Activated CD8-positive, alpha-beta T cell treated with anti-CD3 and anti-CD28 coated beads for 36 hours (primary cell): ENCODE measurements at regions not wholly inside any gene's neighbourhood (a gene's known extent, or its start where the extent isn't known, plus 50 kb on each side); places are given as distances from the start of the nearest gene placed in this dataset.

Source experiments
- ATAC-seq: fragments of 200-7000 bp; cut with Tn5 transposase; one replicate; pipeline ENCODE4 v1.10.0; 2021; ENCODE audit warnings: mild to moderate bottlenecking, moderate library complexity
- CTCF ChIA-PET: fragments of 350-600 bp; sonication (Branson Sonifier 250); formaldehyde crosslinking; loops from one replicate; lab custom pipeline; 2021; ENCODE audit warnings: antibody characterized with exemption; lab: Charles Lee
- POLR2A ChIA-PET: fragments of 350-600 bp; sonication (Branson Sonifier 250); formaldehyde crosslinking; loops from one replicate; lab custom pipeline; 2021; ENCODE audit warnings: antibody characterized with exemption; lab: Charles Lee
- DNase-seq: peaks from one replicate; pipeline ENCODE4 v3.0.0-alpha.2; 2020
- H3K27ac Mint-ChIP-seq: one replicate; pipeline ENCODE4 v1.8.0; 2021; ENCODE audit warnings: mild to moderate bottlenecking, mixed read lengths
- H3K27me3 Mint-ChIP-seq: one replicate; pipeline ENCODE4 v1.8.0; 2021; ENCODE audit warnings: mixed read lengths
- H3K36me3 Mint-ChIP-seq: one replicate; pipeline ENCODE4 v1.8.0; 2021; ENCODE audit warnings: low read depth, mixed read lengths
- H3K4me1 Mint-ChIP-seq: one replicate; pipeline ENCODE4 v1.8.0; 2021; ENCODE audit warnings: low read depth, mixed read lengths
- H3K4me3 Mint-ChIP-seq: one replicate; pipeline ENCODE4 v1.8.0; 2021; ENCODE audit warnings: mild to moderate bottlenecking, moderate library complexity, mixed read lengths
- H3K9me3 Mint-ChIP-seq: one replicate; pipeline ENCODE4 v1.8.0; 2021; ENCODE audit warnings: mixed read lengths
- CTCF ChIP-seq: fragments of 200-600 bp; IDR thresholded peaks from one replicate; pipeline ENCODE4 v1.8.0; 2022; ENCODE audit warnings: antibody characterized with exemption, mild to moderate bottlenecking
- intact Hi-C: fragments of 100-400 bp; cut with micrococcal nuclease; formaldehyde crosslinking; loops from one replicate; pipeline ENCODE4 v1.10.0; 2022

- Mint-ChIP-seq H3K36me3 (no peaks in the 10 kb centered on the region), H3K4me1 (no peaks in the 10 kb centered on the region), H3K27ac (no peak overlapping the region), H3K27me3 (no peaks in the 10 kb centered on the region), H3K9me3 (peaks cover 2% of the 10 kb centered on the region), H3K4me3 (no peak overlapping the region)
- no peak for ATAC-seq
- TF ChIP-seq CTCF, result no peak
- CTCF ChIA-PET, result no interaction called here
- DNase-seq, result no peak
- intact Hi-C loops, result no loop called here
- POLR2A ChIA-PET, result no interaction called here
These were observed 132.8 kb downstream of the TUSC7 start for GRCh38 chr3:116842254-116842957.

GRCh38 chr3:116848248-116848829 is 138.8 kb downstream of the TUSC7 start:
- ChIA-PET CTCF (no interaction called here), POLR2A (no interaction called here)
- no peaks in the 10 kb centered on the region for H3K36me3 Mint-ChIP-seq
- no peaks in the 10 kb centered on the region for H3K27me3 Mint-ChIP-seq
- H3K4me3 Mint-ChIP-seq, result no peak overlapping the region
- no peak for TF ChIP-seq CTCF
- intact Hi-C loops, result no loop called here
- peaks cover 2% of the 10 kb centered on the region for H3K9me3 Mint-ChIP-seq
- no peak overlapping the region for H3K27ac Mint-ChIP-seq
- ATAC-seq, result no peak
- no peak for DNase-seq
- no peaks in the 10 kb centered on the region for H3K4me1 Mint-ChIP-seq

GRCh38 chr3:116849261-116849688 is 139.7 kb downstream of the TUSC7 start:
- Mint-ChIP-seq H3K27ac (no peak overlapping the region), H3K27me3 (no peaks in the 10 kb centered on the region), H3K4me3 (no peak overlapping the region), H3K9me3 (peaks cover 2% of the 10 kb centered on the region), H3K36me3 (no peaks in the 10 kb centered on the region), H3K4me1 (no peaks in the 10 kb centered on the region)
- intact Hi-C loops, result no loop called here
- ChIA-PET POLR2A (no interaction called here), CTCF (no interaction called here)
- ATAC-seq (no peak), DNase-seq (no peak)
- no peak for TF ChIP-seq CTCF

- no peaks in the 10 kb centered on the region for H3K4me1 Mint-ChIP-seq
- POLR2A ChIA-PET, result no interaction called here
- DNase-seq, result no peak
- no peaks in the 10 kb centered on the region for H3K9me3 Mint-ChIP-seq
- H3K4me3 Mint-ChIP-seq, result no peak overlapping the region
- CTCF ChIA-PET, result no interaction called here
- no peak for TF ChIP-seq CTCF
- intact Hi-C loops, result no loop called here
- H3K27me3 Mint-ChIP-seq, result no peaks in the 10 kb centered on the region
- H3K36me3 Mint-ChIP-seq, result no peaks in the 10 kb centered on the region
- no peak overlapping the region for H3K27ac Mint-ChIP-seq
- no peak for ATAC-seq
These were observed 143.2 kb downstream of the TUSC7 start for GRCh38 chr3:116852803-116853202.

- Mint-ChIP-seq H3K4me1 (no peaks in the 10 kb centered on the region), H3K36me3 (no peaks in the 10 kb centered on the region), H3K27ac (no peak overlapping the region), H3K27me3 (no peaks in the 10 kb centered on the region), H3K9me3 (no peaks in the 10 kb centered on the region), H3K4me3 (no peak overlapping the region)
- CTCF ChIA-PET, result no interaction called here
- no peak for ATAC-seq
- intact Hi-C loops, result no loop called here
- DNase-seq, result no peak
- no peak for TF ChIP-seq CTCF
- POLR2A ChIA-PET, result no interaction called here
These were observed 153.7 kb downstream of the TUSC7 start for GRCh38 chr3:116863270-116863770.
